IgD-negative memory B cell (primary cell): ENCODE measurements at regions not wholly inside any gene's neighbourhood (a gene's known extent, or its start where the extent isn't known, plus 50 kb on each side); places are given as distances from the start of the nearest gene placed in this dataset.
"Not testable (repeated sequence)": the region's sequence is repeated elsewhere in the genome, so short reads cannot be mapped to it uniquely, and the experiment has no call there.

Source experiments
- H3K27ac Mint-ChIP-seq, 3 donors: one replicate each; pipeline ENCODE4 v1.8.0; 2020 to 2022; ENCODE audit warnings: mild to moderate bottlenecking in 3 of 3, mixed read lengths in 3 of 3, moderate library complexity in 1 of 3
- H3K27me3 Mint-ChIP-seq: one replicate; pipeline ENCODE4 v1.8.0; 2021; ENCODE audit warnings: mixed read lengths
- H3K36me3 Mint-ChIP-seq: one replicate; pipeline ENCODE4 v1.8.0; 2020; ENCODE audit warnings: mild to moderate bottlenecking, mixed read lengths
- H3K4me1 Mint-ChIP-seq, 3 donors: one replicate each; pipeline ENCODE4 v1.8.0; 2020 to 2022; ENCODE audit warnings: mixed read lengths in 3 of 3, mild to moderate bottlenecking in 1 of 3
- H3K4me3 Mint-ChIP-seq, 4 donors: one replicate each; pipeline ENCODE4 v1.8.0; 2020 to 2022; ENCODE audit warnings: mild to moderate bottlenecking in 4 of 4, mixed read lengths in 4 of 4, moderate library complexity in 3 of 4
- H3K9me3 Mint-ChIP-seq, 3 donors: one replicate each; pipeline ENCODE4 v1.8.0; 2020 to 2021; ENCODE audit warnings: mixed read lengths in 3 of 3, mild to moderate bottlenecking in 1 of 3

GRCh38 chr2:4814137-4814536 is 878.0 kb upstream of the SOX11 start:
- not testable (repeated sequence) for H3K4me1 Mint-ChIP-seq, H3K27ac Mint-ChIP-seq, H3K4me3 Mint-ChIP-seq, H3K27me3 Mint-ChIP-seq, H3K36me3 Mint-ChIP-seq
- H3K9me3 Mint-ChIP-seq, result peaks cover 5 to 28% (median 11%) of the 10 kb centered on the region in 3 donors

GRCh38 chr2:4827836-4828235 is 864.3 kb upstream of the SOX11 start:
- no peaks in the 10 kb centered on the region for H3K36me3 Mint-ChIP-seq
- H3K4me3 Mint-ChIP-seq, result no peak overlapping the region

GRCh38 chr2:4828682-4829374 is 863.4 kb upstream of the SOX11 start:
- Mint-ChIP-seq H3K4me1 (no peaks in the 10 kb centered on the region), H3K36me3 (no peaks in the 10 kb centered on the region), H3K9me3 (peaks cover 3 to 7% (median 3%) of the 10 kb centered on the region in 3 donors), H3K4me3 (no peak overlapping the region), H3K27ac (no peak overlapping the region), H3K27me3 (no peaks in the 10 kb centered on the region)

More at GRCh38 chr2:4827836-4828235, 864.3 kb upstream of the SOX11 start:
- peaks cover 3 to 7% (median 3%) of the 10 kb centered on the region in 3 donors for H3K9me3 Mint-ChIP-seq
- H3K4me1 Mint-ChIP-seq, result no peaks in the 10 kb centered on the region
- no peak overlapping the region for H3K27ac Mint-ChIP-seq
- no peaks in the 10 kb centered on the region for H3K27me3 Mint-ChIP-seq

GRCh38 chr2:4831751-4832150 is 860.4 kb upstream of the SOX11 start:
- Mint-ChIP-seq H3K4me1 (no peaks in the 10 kb centered on the region), H3K27ac (no peak overlapping the region), H3K9me3 (peaks cover 3 to 9% (median 4%) of the 10 kb centered on the region in 3 donors), H3K27me3 (no peaks in the 10 kb centered on the region), H3K4me3 (no peak overlapping the region), H3K36me3 (no peaks in the 10 kb centered on the region)

- H3K9me3 Mint-ChIP-seq, result peaks cover 3 to 12% (median 9%) of the 10 kb centered on the region in 3 donors
- no peaks in the 10 kb centered on the region for H3K27me3 Mint-ChIP-seq
- H3K27ac Mint-ChIP-seq, result no peak overlapping the region
- no peaks in the 10 kb centered on the region for H3K36me3 Mint-ChIP-seq
- no peaks in the 10 kb centered on the region for H3K4me1 Mint-ChIP-seq
- H3K4me3 Mint-ChIP-seq, result no peak overlapping the region
Observed at GRCh38 chr2:4832642-4833041, 859.5 kb upstream of the SOX11 start.

- no peak overlapping the region for H3K27ac Mint-ChIP-seq
- H3K4me1 Mint-ChIP-seq, result no peaks in the 10 kb centered on the region
- H3K9me3 Mint-ChIP-seq, result peaks cover 0 to 15% (median 5%) of the 10 kb centered on the region in 3 donors
- no peaks in the 10 kb centered on the region for H3K36me3 Mint-ChIP-seq
- H3K4me3 Mint-ChIP-seq, result no peak overlapping the region
- H3K27me3 Mint-ChIP-seq, result no peaks in the 10 kb centered on the region
Observed at GRCh38 chr2:4838626-4839025, 853.6 kb upstream of the SOX11 start.

- Mint-ChIP-seq H3K9me3 (peaks cover 2 to 15% (median 8%) of the 10 kb centered on the region in 3 donors), H3K4me3 (no peak overlapping the region), H3K36me3 (no peaks in the 10 kb centered on the region)
Observed at GRCh38 chr2:4840791-4841190, 851.4 kb upstream of the SOX11 start.

GRCh38 chr2:4844881-4845280 is 847.3 kb upstream of the SOX11 start:
- H3K36me3 Mint-ChIP-seq, result no peaks in the 10 kb centered on the region
- no peak overlapping the region for H3K4me3 Mint-ChIP-seq
- peaks cover 2 to 10% (median 6%) of the 10 kb centered on the region in 3 donors for H3K9me3 Mint-ChIP-seq
- H3K27ac Mint-ChIP-seq, result no peak overlapping the region
- no peaks in the 10 kb centered on the region for H3K4me1 Mint-ChIP-seq
- H3K27me3 Mint-ChIP-seq, result no peaks in the 10 kb centered on the region

More at GRCh38 chr2:4840791-4841190, 851.4 kb upstream of the SOX11 start:
- H3K27me3 Mint-ChIP-seq, result no peaks in the 10 kb centered on the region
- no peaks in the 10 kb centered on the region for H3K4me1 Mint-ChIP-seq
- H3K27ac Mint-ChIP-seq, result no peak overlapping the region

- peaks cover 0 to 1% (median 0%) of the 10 kb centered on the region in 3 donors for H3K4me1 Mint-ChIP-seq
- peaks cover 2 to 8% (median 7%) of the 10 kb centered on the region in 3 donors for H3K9me3 Mint-ChIP-seq
- H3K27ac Mint-ChIP-seq, result no peak overlapping the region
- no peak overlapping the region for H3K4me3 Mint-ChIP-seq
- peaks cover 1% of the 10 kb centered on the region for H3K36me3 Mint-ChIP-seq
- no peaks in the 10 kb centered on the region for H3K27me3 Mint-ChIP-seq
Observed at GRCh38 chr2:4862031-4862430, 830.2 kb upstream of the SOX11 start.

- no peak overlapping the region for H3K4me3 Mint-ChIP-seq
- H3K9me3 Mint-ChIP-seq, result peaks cover 0 to 6% (median 2%) of the 10 kb centered on the region in 3 donors
- H3K36me3 Mint-ChIP-seq, result peaks cover 3% of the 10 kb centered on the region
- H3K27ac Mint-ChIP-seq, result no peak overlapping the region
- no peaks in the 10 kb centered on the region for H3K27me3 Mint-ChIP-seq
- H3K4me1 Mint-ChIP-seq, result no peaks in the 10 kb centered on the region
Observed at GRCh38 chr2:4866198-4866597, 826.0 kb upstream of the SOX11 start.

GRCh38 chr2:4868466-4868865 is 823.7 kb upstream of the SOX11 start:
- H3K36me3 Mint-ChIP-seq, result peaks cover 2% of the 10 kb centered on the region
- no peaks in the 10 kb centered on the region for H3K27me3 Mint-ChIP-seq
- no peaks in the 10 kb centered on the region for H3K9me3 Mint-ChIP-seq
- H3K4me3 Mint-ChIP-seq, result no peak overlapping the region
- H3K4me1 Mint-ChIP-seq, result no peaks in the 10 kb centered on the region
- H3K27ac Mint-ChIP-seq, result no peak overlapping the region

- Mint-ChIP-seq H3K36me3 (peaks cover 2% of the 10 kb centered on the region), H3K27ac (no peak overlapping the region), H3K4me1 (no peaks in the 10 kb centered on the region), H3K27me3 (no peaks in the 10 kb centered on the region), H3K4me3 (no peak overlapping the region), H3K9me3 (no peaks in the 10 kb centered on the region)
Observed at GRCh38 chr2:4869154-4869553, 823.0 kb upstream of the SOX11 start.

GRCh38 chr2:4873364-4873763 is 818.8 kb upstream of the SOX11 start:
- Mint-ChIP-seq H3K9me3 (peaks cover 0 to 3% (median 0%) of the 10 kb centered on the region in 3 donors), H3K4me1 (no peaks in the 10 kb centered on the region), H3K4me3 (no peak overlapping the region), H3K36me3 (peaks cover 2% of the 10 kb centered on the region), H3K27ac (no peak overlapping the region), H3K27me3 (no peaks in the 10 kb centered on the region)

- no peaks in the 10 kb centered on the region for H3K27me3 Mint-ChIP-seq
- peaks cover 2% of the 10 kb centered on the region for H3K36me3 Mint-ChIP-seq
- H3K4me1 Mint-ChIP-seq, result no peaks in the 10 kb centered on the region
- H3K9me3 Mint-ChIP-seq, result peaks cover 0 to 3% (median 0%) of the 10 kb centered on the region in 3 donors
- H3K27ac Mint-ChIP-seq, result no peak overlapping the region
- no peak overlapping the region for H3K4me3 Mint-ChIP-seq
Observed at GRCh38 chr2:4873876-4874593, 818.1 kb upstream of the SOX11 start.

GRCh38 chr2:4882421-4882820 is 809.8 kb upstream of the SOX11 start:
- Mint-ChIP-seq H3K27me3 (no peaks in the 10 kb centered on the region), H3K27ac (no peak overlapping the region), H3K36me3 (peaks cover 2% of the 10 kb centered on the region), H3K4me1 (no peaks in the 10 kb centered on the region), H3K4me3 (no peak overlapping the region), H3K9me3 (peaks cover 0 to 4% (median 0%) of the 10 kb centered on the region in 3 donors)

- no peaks in the 10 kb centered on the region for H3K27me3 Mint-ChIP-seq
Observed at GRCh38 chr2:4882941-4883340, 809.2 kb upstream of the SOX11 start.

More at GRCh38 chr2:4882941-4883340, 809.2 kb upstream of the SOX11 start:
- Mint-ChIP-seq H3K27ac (no peak overlapping the region), H3K9me3 (peaks cover 0 to 4% (median 0%) of the 10 kb centered on the region in 3 donors), H3K4me1 (no peaks in the 10 kb centered on the region), H3K4me3 (no peak overlapping the region), H3K36me3 (peaks cover 2% of the 10 kb centered on the region)
